ENCODE measurements at regions not wholly inside any gene's neighbourhood (a gene's known extent, or its start where the extent isn't known, plus 50 kb on each side); places are given as distances from the start of the nearest gene placed in this dataset.

- CTCF ChIA-PET = no interaction called here
Measured at GRCh38 chr16:86917471-86918365, 339.4 kb downstream of the FOXL1 start.

GRCh38 chr16:86918637-86919036 is 340.3 kb downstream of the FOXL1 start:
- POLR2A ChIA-PET (ENCODE audit: low non-redundant PET) = no interaction called here
- no peak overlapping the region for H3K27ac ChIP-seq
- TF ChIP-seq CTCF (conservative IDR thresholded peaks at IDR 0.05; ENCODE audit: low read depth) = no peak
- CTCF ChIA-PET = no interaction called here
- DNase-seq (ENCODE audit: low spot score) = no peak

More at GRCh38 chr16:86917471-86918365, 339.4 kb downstream of the FOXL1 start:
- POLR2A ChIA-PET (ENCODE audit: low non-redundant PET) = no interaction called here
- H3K27ac ChIP-seq = no peak overlapping the region
- TF ChIP-seq CTCF (conservative IDR thresholded peaks at IDR 0.05; ENCODE audit: low read depth) = no peak
- DNase-seq (ENCODE audit: low spot score) = no peak

GRCh38 chr16:86919078-86919477 is 340.7 kb downstream of the FOXL1 start:
- TF ChIP-seq CTCF (conservative IDR thresholded peaks at IDR 0.05; ENCODE audit: low read depth) = no peak
- no peak overlapping the region for H3K27ac ChIP-seq
- POLR2A ChIA-PET (ENCODE audit: low non-redundant PET) = no interaction called here
- DNase-seq (ENCODE audit: low spot score) = no peak
- CTCF ChIA-PET = no interaction called here

GRCh38 chr16:86919578-86920305 is 341.4 kb downstream of the FOXL1 start:
- POLR2A ChIA-PET (ENCODE audit: low non-redundant PET) = no interaction called here
- TF ChIP-seq CTCF (conservative IDR thresholded peaks at IDR 0.05; ENCODE audit: low read depth) = no peak
- H3K27ac ChIP-seq = no peak overlapping the region
- no peak for DNase-seq (ENCODE audit: low spot score)
- CTCF ChIA-PET = no interaction called here

- ChIA-PET CTCF (no interaction called here), POLR2A (ENCODE audit: low non-redundant PET) (no interaction called here)
- TF ChIP-seq CTCF (conservative IDR thresholded peaks at IDR 0.05; ENCODE audit: low read depth) = no peak
- no peak for DNase-seq (ENCODE audit: low spot score)
- no peak overlapping the region for H3K27ac ChIP-seq
Measured at GRCh38 chr16:86921289-86921688, 342.9 kb downstream of the FOXL1 start.

GRCh38 chr16:86922311-86922710 is 344.0 kb downstream of the FOXL1 start:
- ChIA-PET CTCF (no interaction called here), POLR2A (ENCODE audit: low non-redundant PET) (no interaction called here)
- no peak for DNase-seq (ENCODE audit: low spot score)
- TF ChIP-seq CTCF (conservative IDR thresholded peaks at IDR 0.05; ENCODE audit: low read depth) = no peak
- H3K27ac ChIP-seq = no peak overlapping the region

Data from RWPE1 (cell line).